HEK293 (cell line): ENCODE measurements at regions not wholly inside any gene's neighbourhood (a gene's known extent, or its start where the extent isn't known, plus 50 kb on each side); places are given as distances from the start of the nearest gene placed in this dataset.

ENCODE experiments used
- CTCF ChIA-PET: fragments of 350-600 bp; formaldehyde crosslinking; extraction: SDS; loops from one replicate; lab custom pipeline; 2021; ENCODE audit warnings: antibody characterized with exemption; lab: Yijun Ruan, JAX
- POLR2A ChIA-PET: fragments of 300-600 bp; formaldehyde crosslinking; extraction: SDS; loops from one replicate; lab custom pipeline; 2020; ENCODE audit warnings: antibody characterized with exemption, inconsistent platforms; lab: Yijun Ruan, JAX
- H3K27ac ChIP-seq: fragments of 200-500 bp; sonication (Bioruptor generic); 2 replicates; pipeline ENCODE4 v1.5.1; 2014; ENCODE audit warnings: low read depth, low read length, control low read depth, inconsistent platforms; ENCODE audit errors: extremely low read depth
- H3K36me3 ChIP-seq, 2 experiments: fragments of 200-500 bp in 1 of 2; sonication (Bioruptor generic) in 1 of 2; 1 replicate in 1 of 2; 2 replicates in 1 of 2; pipeline ENCODE4 v1.5.1; 2014 to 2017; ENCODE audit warnings: inconsistent platforms in 2 of 2, low read length in 2 of 2; ENCODE audit not compliant: control insufficient read depth in 2 of 2, insufficient read depth in 1 of 2
- H3K4me1 ChIP-seq: fragments of 200-500 bp; sonication (Bioruptor generic); 2 replicates; pipeline ENCODE4 v1.5.1; 2014; ENCODE audit warnings: mild to moderate bottlenecking, low read length, inconsistent platforms; ENCODE audit not compliant: control insufficient read depth, insufficient read depth
- H3K4me3 ChIP-seq: 2 replicates; pipeline ENCODE4 v1.5.1; 2011; ENCODE audit warnings: low read depth, mild to moderate bottlenecking, control low read depth, low read length, moderate library complexity
- H3K9me3 ChIP-seq: fragments of 200-500 bp; sonication (Bioruptor generic); 2 replicates; pipeline ENCODE4 v1.5.1; 2014; ENCODE audit warnings: low read depth, low read length, inconsistent platforms; ENCODE audit not compliant: control insufficient read depth, insufficient read depth
- CTCF ChIP-seq: fragments of 450-650 bp; formaldehyde crosslinking; IDR thresholded peaks from 2 replicates; pipeline ENCODE4 v1.5.1; 2016; ENCODE audit warnings: missing biosample characterization, missing genetic modification characterization
- IKZF3 ChIP-seq: fragments of 450-650 bp; IDR thresholded peaks from 2 replicates; pipeline ENCODE4 v1.5.0; 2018; ENCODE audit warnings: missing biosample characterization, mild to moderate bottlenecking, missing genetic modification characterization, moderate library complexity
- MYNN ChIP-seq: fragments of 450-650 bp; formaldehyde crosslinking; IDR thresholded peaks from 2 replicates; pipeline ENCODE4 v1.5.1; 2016; ENCODE audit warnings: missing biosample characterization, missing genetic modification characterization, borderline replicate concordance
- OSR2 ChIP-seq: fragments of 450-650 bp; formaldehyde crosslinking; IDR thresholded peaks from 2 replicates; pipeline ENCODE4 v1.5.1; 2016; ENCODE audit warnings: missing biosample characterization, missing genetic modification characterization
- REST ChIP-seq: fragments of 450-650 bp; formaldehyde crosslinking; IDR thresholded peaks from 2 replicates; pipeline ENCODE4 v1.5.1; 2016; ENCODE audit warnings: missing biosample characterization, missing genetic modification characterization
- SP2 ChIP-seq: fragments of 450-650 bp; formaldehyde crosslinking; IDR thresholded peaks from 2 replicates; pipeline ENCODE4 v1.5.1; 2016; ENCODE audit warnings: missing biosample characterization, missing genetic modification characterization
- TCF7L2 ChIP-seq: IDR thresholded peaks from 2 replicates; pipeline ENCODE4 v1.6.1; 2011; ENCODE audit warnings: low read depth, mild to moderate bottlenecking, inconsistent platforms, low read length, moderate library complexity, borderline replicate concordance
- ZBTB17 ChIP-seq: fragments of 450-650 bp; formaldehyde crosslinking; IDR thresholded peaks from 2 replicates; pipeline ENCODE4 v1.5.1; 2016; ENCODE audit warnings: missing biosample characterization, missing genetic modification characterization
- ZNF16 ChIP-seq: fragments of 450-650 bp; formaldehyde crosslinking; IDR thresholded peaks from 2 replicates; pipeline ENCODE4 v1.5.1; 2016; ENCODE audit warnings: low read depth, missing biosample characterization, missing genetic modification characterization
- ZNF394 ChIP-seq: fragments of 450-650 bp; formaldehyde crosslinking; IDR thresholded peaks from 2 replicates; pipeline ENCODE4 v1.5.1; 2016; ENCODE audit warnings: missing biosample characterization, missing genetic modification characterization, mild to moderate bottlenecking, moderate library complexity, borderline replicate concordance
- ZNF473 ChIP-seq: fragments of 450-650 bp; formaldehyde crosslinking; IDR thresholded peaks from 2 replicates; pipeline ENCODE4 v1.5.1; 2017; ENCODE audit warnings: missing biosample characterization, missing genetic modification characterization
- ZNF529 ChIP-seq: fragments of 450-650 bp; formaldehyde crosslinking; IDR thresholded peaks from 2 replicates; pipeline ENCODE4 v1.5.1; 2017; ENCODE audit warnings: missing genetic modification characterization, missing biosample characterization; ENCODE audit not compliant: insufficient replicate concordance
- ZNF530 ChIP-seq: fragments of 450-650 bp; formaldehyde crosslinking; IDR thresholded peaks from 2 replicates; pipeline ENCODE4 v1.5.1; 2016; ENCODE audit warnings: low read depth, missing biosample characterization, missing genetic modification characterization
- ZNF548 ChIP-seq: fragments of 450-650 bp; formaldehyde crosslinking; IDR thresholded peaks from 2 replicates; pipeline ENCODE4 v1.5.1; 2016; ENCODE audit warnings: missing biosample characterization, missing genetic modification characterization
- ZNF571 ChIP-seq: fragments of 450-650 bp; formaldehyde crosslinking; IDR thresholded peaks from 2 replicates; pipeline ENCODE4 v1.5.0; 2017; ENCODE audit warnings: missing biosample characterization, missing genetic modification characterization
- ZNF626 ChIP-seq: fragments of 450-650 bp; sonication (Bioruptor Pico); formaldehyde crosslinking; IDR thresholded peaks from 2 replicates; pipeline ENCODE4 v1.5.1; 2018; ENCODE audit warnings: missing biosample characterization, missing genetic modification characterization, inconsistent platforms
- ZNF645 ChIP-seq: fragments of 450-650 bp; formaldehyde crosslinking; IDR thresholded peaks from 2 replicates; pipeline ENCODE4; 2016; ENCODE audit warnings: missing biosample characterization, missing genetic modification characterization
- ZSCAN16 ChIP-seq: fragments of 450-650 bp; formaldehyde crosslinking; IDR thresholded peaks from 2 replicates; pipeline ENCODE4 v1.5.1; 2016; ENCODE audit warnings: missing biosample characterization, missing genetic modification characterization
- ZSCAN18 ChIP-seq: fragments of 450-650 bp; formaldehyde crosslinking; IDR thresholded peaks from 2 replicates; pipeline ENCODE4 v1.5.1; 2016; ENCODE audit warnings: missing biosample characterization, missing genetic modification characterization
- ZXDB ChIP-seq: fragments of 450-650 bp; formaldehyde crosslinking; IDR thresholded peaks from 2 replicates; pipeline ENCODE4 v1.5.1; 2016; ENCODE audit warnings: missing biosample characterization, missing genetic modification characterization

- no peak for TF ChIP-seq ZNF16
- TF ChIP-seq IKZF3 (tag by site-specific recombination): no peak
- no peak for TF ChIP-seq MYNN
- TF ChIP-seq ZNF529: no peak
Observed at GRCh38 chr2:216932863-216933548, 73.1 kb upstream of the TNP1 start (continued).

GRCh38 chr2:216932113-216932862 lies 72.4 kb upstream of the TNP1 start:
- no peak overlapping the region for H3K27ac ChIP-seq
- no peak overlapping the region for H3K4me3 ChIP-seq
- no peaks in the 10 kb centered on the region for H3K4me1 ChIP-seq
- no peaks in the 10 kb centered on the region for H3K9me3 ChIP-seq
- no peaks in the 10 kb centered on the region for H3K36me3 ChIP-seq
- TF ChIP-seq CTCF (no peak), OSR2 (tag by site-specific recombination) (no peak), ZNF394 (tag by site-specific recombination) (no peak), ZNF571 (tag by site-specific recombination) (no peak), TCF7L2 (no peak), ZNF473 (no peak), ZSCAN16 (tag by site-specific recombination) (no peak), ZXDB (tag by site-specific recombination) (no peak), ZBTB17 (no peak)
- ChIA-PET POLR2A (no interaction called here), CTCF (interaction anchor here (0.7 kb wide), 1 partner anchor 8 kb away, joined by 3 read pairs; no protein-coding TSS in a partner anchor)

- no peak for TF ChIP-seq ZNF645
- TF ChIP-seq ZNF548 (tag by site-specific recombination): no peak
- TF ChIP-seq ZNF626 (tag by site-specific recombination): no peak
- no peak for TF ChIP-seq ZNF530 (tag by site-specific recombination)
- TF ChIP-seq SP2 (tag by site-specific recombination): no peak
- TF ChIP-seq ZSCAN18: no peak
- TF ChIP-seq REST: no peak
- H3K27ac ChIP-seq: no peak overlapping the region
- no peaks in the 10 kb centered on the region for H3K9me3 ChIP-seq
- POLR2A ChIA-PET: no interaction called here
- no peaks in the 10 kb centered on the region for H3K4me1 ChIP-seq
- CTCF ChIA-PET: no interaction called here
- H3K4me3 ChIP-seq: no peak overlapping the region
- H3K36me3 ChIP-seq: no peaks in the 10 kb centered on the region
Observed at GRCh38 chr2:216930716-216931115, 70.9 kb upstream of the TNP1 start.
